NCI-H446 (cell line): ENCODE measurements at regions not wholly inside any gene's neighbourhood (a gene's known extent, or its start where the extent isn't known, plus 50 kb on each side); places are given as distances from the start of the nearest gene placed in this dataset.
"Not testable (repeated sequence)": the region's sequence is repeated elsewhere in the genome, so short reads cannot be mapped to it uniquely, and the experiment has no call there.

ENCODE experiments used
- DNase-seq, 2 experiments: peaks; one replicate each; lab custom pipeline; 2025; lab: John Stamatoyannopoulos, UW

DNA sequence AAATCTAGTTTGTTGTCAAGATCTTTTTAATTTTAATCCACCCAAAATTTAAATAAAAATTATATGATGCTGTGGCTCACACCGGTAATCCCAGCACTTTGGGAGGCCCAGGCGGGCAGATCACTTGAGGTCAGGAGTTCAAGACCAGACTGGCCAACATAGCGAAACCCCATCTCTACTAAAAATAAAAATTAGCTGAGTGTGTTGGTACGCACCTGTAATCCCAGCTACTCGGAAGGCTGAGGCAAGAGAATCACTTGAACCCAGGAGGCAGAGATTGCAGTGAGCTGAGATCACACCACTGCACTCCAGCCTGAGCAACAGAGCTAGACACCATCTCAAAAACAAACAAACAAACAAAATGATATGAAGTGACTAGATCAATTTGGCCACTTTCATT, 253.0 kb upstream of the MGMT start:
- not testable (repeated sequence) for DNase-seq

DNA sequence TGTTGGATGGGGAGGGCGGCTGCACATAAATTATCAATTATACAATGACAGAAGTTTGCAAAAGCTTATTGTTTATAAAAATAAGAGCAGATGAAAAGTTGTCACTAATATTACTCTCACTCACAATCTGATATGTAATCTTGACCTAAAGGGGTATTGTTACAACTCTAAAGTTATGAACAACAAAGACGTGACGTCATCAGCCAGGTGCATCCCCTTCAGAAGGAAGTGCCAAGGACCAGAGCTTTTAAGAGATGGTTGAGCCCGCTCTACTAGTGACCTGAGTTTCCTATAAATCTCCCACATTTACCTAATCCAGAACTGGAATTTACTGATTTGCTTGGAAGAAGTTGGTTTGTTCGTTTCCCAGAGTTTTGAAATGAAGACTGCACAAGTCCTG, 247.7 kb upstream of the MGMT start:
- no peak for DNase-seq

- DNase-seq = no peak
Observed at GRCh38 chr10:129222436-129222835, 244.6 kb upstream of the MGMT start.

DNA sequence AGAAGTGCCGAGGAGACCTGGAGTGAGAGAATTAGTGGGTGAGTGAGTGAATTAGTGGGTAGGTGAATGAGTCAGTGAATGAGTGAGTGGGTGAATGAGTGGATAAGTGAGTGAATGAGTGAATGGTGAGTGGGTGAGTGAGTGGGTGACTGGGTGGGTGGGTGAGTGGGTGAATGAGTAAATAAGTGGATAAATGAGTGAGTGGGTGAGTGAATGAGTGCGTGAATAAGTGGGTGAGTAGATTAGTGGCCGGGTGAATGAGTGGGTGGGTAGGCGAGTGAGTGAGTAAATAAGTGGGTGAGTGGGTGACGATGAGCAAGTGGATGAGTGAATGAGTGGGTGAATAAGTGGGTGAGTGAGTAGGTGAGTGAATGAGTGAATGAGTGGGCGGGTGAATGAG, 243.7 kb upstream of the MGMT start:
- no peak for DNase-seq

GRCh38 chr10:129224065-129224464, 243.0 kb upstream of the MGMT start:
- no peak for DNase-seq

DNA sequence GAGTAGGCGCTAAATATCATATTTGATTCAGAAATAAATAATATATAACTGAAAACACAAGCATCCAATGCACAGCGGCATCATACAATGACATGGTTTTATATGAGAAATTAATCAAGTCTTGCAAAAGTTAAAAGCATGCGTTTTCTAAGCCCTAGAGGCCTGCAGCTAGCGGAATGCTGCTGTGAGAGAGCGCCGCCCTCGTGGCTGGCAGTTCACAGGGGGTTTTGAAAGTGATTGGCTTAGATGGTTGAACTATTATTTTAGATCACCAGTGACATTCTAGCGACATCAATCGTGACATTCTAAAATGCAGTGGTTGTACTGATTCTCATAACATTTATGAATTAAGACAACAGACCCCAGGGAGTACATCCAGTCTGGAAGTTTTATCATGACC, 235.2 kb upstream of the MGMT start:
- DNase-seq = no peak

- DNase-seq = no peak
Observed at GRCh38 chr10:129233351-129234148, 233.5 kb upstream of the MGMT start.

GRCh38 chr10:129236274-129236691, 230.8 kb upstream of the MGMT start:
- no peak for DNase-seq

GRCh38 chr10:129241461-129241860, 225.6 kb upstream of the MGMT start:
- no peak for DNase-seq

DNA sequence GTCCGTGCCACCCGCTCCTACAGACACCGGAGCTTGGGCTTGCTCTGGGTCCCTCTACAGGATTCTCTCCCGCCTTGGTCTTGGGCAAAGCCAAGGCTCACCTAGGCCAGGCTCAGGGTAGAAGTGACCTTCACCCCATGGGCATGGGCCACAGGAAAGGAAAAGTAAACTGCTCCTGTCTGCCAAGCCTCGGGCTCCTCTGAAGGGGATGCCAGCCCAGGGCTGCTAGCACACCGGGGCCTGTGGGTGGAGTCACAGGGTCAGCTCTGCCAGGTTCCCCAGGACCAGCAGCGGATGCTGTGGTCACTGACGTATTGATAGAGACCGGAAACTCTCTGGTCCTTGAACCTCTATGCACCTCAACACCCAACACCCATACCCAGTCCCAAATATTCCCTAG, 222.7 kb upstream of the MGMT start:
- DNase-seq = no peak

DNA sequence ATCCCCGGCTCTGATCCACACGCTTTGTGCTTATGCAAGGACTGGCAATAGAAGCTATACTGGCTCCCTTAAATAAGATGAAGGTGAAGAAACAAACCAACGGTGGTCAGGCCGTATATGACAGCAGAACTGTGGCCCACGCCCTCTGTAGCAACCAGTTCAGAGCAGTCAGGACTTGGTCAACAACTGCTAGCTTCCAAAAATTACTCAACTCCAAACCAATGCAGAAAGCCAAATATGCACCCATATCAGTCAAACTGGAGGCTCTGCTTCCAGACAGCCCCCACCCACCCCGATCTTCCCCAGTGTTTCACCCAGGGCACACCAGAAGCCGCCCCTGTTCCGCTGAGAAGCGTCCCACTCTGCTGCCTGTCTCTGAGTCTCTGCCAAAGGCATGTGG, 222.3 kb upstream of the MGMT start:
- no peak for DNase-seq

DNA sequence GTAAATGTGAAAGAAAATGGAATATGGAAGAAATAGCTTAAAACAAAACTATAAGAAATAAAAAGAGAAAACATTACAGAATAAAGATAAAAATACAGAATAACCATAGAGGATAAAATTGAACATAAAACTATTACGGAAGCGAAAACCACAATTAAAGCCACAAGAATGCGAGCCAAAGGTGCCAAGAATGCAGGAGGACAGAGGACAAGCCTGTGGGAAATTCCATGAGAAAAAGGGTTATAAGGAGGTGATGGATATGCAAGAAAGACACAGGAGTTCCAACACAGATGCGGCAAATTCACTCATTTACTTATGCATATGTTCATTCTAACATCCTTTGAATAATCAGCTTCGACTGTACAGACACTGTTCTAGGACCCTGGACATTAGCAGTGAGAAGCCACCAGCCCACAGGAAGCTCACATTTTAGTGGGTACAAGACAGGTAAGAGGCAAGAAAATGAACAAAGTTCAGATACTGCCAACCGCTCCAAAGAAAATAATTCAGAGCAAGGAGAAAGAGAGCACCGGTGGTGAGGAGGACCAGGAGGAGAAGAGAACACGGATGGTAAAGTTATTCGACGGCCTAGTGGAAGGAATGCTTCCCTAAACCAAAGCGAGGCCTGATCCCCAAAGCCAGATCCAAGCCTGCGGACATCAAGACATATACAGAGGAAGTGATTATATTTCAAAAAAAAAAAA, 213.7 kb upstream of the MGMT start:
- DNase-seq = no peak

DNA sequence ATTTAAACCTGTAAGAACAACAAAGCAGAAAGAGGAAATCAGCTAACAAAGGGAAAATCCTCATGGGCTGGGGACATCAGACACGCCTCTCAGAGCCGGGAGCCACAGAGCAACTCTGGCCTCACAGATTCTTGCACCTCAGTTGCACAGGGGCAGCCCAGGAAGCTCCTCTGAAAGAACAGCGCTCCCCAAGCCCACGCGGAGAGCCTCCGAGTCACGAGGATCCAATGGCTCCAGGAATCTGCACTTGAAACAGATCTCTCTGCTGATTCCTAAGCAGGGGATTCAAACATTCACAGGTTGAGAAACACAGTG, 213.2 kb upstream of the MGMT start:
- DNase-seq = no peak

GRCh38 chr10:129258283-129258923, 208.6 kb upstream of the MGMT start:
- no peak for DNase-seq

DNA sequence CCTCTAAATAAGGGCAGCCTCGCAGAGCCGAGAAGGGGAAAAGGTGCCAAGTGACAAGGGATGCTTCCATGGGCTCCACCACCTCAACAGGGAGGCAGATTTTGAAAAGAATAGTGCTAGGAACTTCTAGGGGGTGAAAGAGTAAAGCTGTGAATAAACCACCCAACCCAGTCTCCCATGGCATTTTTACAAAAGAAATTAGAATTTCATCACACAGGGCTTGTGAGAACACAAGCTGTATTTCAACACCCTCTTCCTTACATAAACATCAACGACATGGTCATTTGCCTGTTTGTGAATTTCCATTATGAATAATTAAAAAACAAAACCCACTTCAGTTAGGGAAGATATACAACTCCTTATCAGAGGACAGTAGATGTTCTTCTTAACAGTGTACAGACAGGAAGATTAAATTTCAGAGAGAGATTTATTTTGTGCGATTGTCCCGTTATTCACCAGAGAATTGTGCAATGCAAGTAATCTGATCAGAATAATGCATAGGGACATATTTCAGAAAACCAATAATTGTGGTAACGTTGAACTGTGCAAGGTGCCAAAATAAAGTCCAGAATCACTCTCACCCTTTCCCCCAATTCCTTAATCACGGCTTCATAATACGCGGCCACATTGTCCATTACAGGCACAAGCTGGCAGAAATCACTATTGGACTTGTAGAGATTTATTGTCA, 207.8 kb upstream of the MGMT start:
- DNase-seq = no peak

DNA sequence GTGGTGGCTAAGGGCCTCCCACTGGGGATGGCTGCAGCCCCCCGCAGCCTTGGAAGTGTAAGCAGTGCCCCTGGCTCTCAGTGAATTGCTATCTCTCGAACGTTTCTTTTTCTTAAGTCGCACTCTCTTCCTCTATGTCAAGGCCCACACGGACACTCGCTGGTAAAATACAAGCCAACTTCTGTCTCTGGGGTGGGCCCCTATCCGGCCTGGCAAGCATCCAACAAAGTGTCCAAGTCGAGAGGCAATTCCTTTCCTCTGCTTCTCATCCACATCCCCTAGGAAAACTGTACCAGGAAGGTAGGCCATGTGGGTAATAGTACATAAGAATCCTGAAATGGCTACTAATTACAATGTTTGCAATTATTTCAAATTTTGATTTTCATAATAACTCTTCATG, 194.9 kb upstream of the MGMT start:
- DNase-seq = no peak

DNA sequence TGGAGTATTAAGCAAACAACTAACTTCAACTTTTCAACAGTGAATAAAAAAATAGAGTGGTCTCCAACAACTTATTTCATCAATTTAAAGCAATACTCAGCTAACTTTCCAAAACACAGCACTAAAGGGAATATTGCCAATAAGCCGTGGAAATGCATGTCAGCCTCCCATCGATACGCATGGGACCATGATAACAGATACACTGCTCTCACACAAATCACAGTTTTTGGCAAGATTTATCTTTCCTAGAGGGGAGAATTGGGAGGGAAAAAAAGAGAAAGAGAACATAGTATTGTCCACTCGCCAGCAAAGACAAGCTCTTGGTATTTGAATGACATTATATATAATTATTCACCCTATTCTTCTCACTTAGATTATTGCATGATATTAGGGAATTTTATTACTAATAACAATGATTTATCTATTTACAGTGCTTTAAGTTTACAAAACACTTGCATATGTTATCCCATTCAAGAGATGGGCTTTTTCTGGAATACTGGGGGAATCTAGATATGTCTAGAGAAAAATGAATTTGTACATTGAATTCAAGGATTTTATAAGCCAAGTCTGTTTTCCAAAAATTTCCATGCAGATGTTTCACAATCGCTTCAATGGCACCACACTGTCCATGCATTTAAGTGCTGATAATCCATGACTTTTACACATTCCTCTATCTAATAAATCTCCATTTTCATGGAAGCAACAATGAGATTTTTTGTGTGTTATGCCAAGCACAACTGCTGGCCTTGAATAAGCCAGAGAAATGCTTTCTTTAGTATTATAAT, 194.0 kb upstream of the MGMT start:
- no peak for DNase-seq

DNA sequence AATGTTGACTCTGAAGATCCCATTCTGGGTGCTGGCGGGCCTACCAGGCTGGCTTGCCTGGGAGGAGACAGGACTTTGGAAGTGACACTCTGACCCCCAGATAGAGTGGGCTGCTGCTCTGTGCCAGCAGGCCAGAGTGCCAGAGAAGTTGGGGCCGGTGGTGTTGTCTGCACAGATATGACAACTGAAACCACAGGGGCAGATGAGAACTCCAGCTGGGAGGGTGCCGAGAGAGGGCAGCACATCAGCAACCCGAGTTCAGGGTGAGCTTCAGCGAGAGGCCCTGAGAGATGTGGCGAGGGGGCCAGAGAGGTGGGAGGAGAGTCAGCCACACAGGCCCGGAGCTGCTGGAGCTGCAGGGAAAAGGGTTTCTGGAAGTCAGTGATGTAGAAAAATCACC, 193.2 kb upstream of the MGMT start:
- no peak for DNase-seq

DNA sequence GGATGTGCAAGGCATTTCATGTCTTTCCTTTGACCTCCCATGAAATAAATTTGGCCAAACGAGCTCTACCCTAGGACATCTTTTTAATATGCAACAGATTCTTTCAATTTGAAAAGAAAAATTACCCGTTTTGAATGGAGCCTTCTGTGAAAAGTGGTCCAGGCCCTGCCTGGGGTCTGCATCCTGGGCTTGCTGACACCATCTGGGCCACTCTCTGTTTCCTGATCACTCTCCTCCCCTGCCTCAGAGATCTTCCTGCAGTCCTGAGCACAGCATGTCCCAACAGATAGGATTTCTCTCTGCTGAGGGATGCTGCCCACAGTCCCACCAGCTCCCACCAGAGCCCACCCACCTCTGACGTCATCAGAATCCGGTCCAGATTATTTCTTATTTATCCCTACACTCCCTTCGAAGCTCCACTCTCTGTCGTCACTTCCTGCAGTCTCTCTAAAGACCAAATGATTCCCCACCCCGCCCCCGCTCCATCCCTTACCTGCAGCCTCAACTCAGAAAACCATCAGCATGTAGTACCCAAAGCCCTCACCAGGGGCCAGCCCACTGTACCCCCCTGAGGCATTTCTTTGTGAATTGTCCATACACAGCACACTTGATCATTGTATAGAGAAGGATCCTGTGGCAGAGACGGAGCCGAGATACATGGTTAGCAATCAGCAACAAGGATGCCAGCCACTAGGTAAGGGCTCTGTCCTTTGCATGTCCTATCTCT, 192.1 kb upstream of the MGMT start:
- no peak for DNase-seq

DNA sequence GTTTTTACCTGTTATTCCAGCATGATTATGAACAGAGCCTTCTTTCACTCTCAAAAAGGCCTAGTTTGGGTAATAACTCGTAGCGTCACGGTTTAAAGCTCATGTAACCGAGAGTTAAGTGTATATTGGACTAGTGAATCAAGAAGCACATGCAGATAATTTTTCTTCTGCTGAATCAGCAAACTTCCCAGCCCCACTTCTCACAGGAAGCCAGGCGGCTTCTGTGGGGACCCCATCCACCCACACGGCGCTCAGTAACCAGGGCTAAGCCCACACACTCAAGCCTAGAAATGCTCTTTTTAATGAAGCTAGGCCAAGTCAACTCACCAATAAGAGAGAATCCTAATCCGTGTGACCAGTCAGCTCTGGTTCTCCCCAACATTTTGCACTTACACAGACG, 191.2 kb upstream of the MGMT start:
- no peak for DNase-seq

GRCh38 chr10:129277084-129277483, 190.0 kb upstream of the MGMT start:
- DNase-seq = no peak
